ENCODE measurements at regions not wholly inside any gene's neighbourhood (a gene's known extent, or its start where the extent isn't known, plus 50 kb on each side); places are given as distances from the start of the nearest gene placed in this dataset.
"Not testable (repeated sequence)": the region's sequence is repeated elsewhere in the genome, so short reads cannot be mapped to it uniquely, and the experiment has no call there.

DNA sequence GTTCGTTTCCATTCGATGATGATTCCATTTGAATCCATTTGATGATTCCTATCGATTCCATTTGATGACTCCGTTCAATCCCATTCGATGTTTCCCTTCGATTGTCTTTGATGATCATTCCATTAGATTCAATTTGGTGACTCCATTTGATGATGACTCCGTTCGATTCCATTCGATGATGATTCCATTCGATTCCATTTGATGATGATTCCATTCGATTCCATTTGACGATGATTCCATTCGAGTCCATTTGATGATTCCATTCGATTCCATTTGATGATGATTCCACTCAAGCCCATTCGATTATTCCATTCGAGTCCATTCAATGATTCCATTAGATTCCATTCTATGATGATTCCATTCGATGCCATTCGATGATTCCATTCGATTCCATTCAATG, 2730.6 kb downstream of the RPIA start:
- not testable (repeated sequence) for H3K4me3 ChIP-seq; H3K4me1 ChIP-seq (replicated peaks); H3K9me3 ChIP-seq (replicated peaks); H3K27me3 ChIP-seq (replicated peaks); H3K36me3 ChIP-seq; H3K27ac ChIP-seq; DNase-seq (ENCODE audit: low read depth in 1 of 2, low spot score in 2 of 2)

DNA sequence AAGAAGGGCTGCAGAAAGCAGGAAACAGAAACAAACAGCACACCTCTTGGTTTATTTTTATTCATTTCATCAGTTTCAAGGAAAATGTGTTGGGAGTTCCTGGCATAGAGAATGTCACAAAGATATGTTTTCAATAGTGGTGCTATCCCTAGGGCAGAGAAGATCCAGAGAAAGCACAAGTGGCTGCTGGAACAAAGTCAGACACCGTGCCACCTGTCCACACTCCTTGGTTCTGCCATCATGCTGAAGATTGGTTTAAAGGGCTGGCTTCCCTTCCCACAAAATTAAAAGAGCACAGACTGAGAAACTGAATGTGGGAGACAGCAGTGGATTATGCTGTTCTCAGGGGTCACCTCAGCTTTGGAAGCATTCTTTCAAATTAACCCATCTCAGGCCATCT, 2735.7 kb downstream of the RPIA start:
- H3K4me3 ChIP-seq; H3K36me3 ChIP-seq; DNase-seq (ENCODE audit: low read depth in 1 of 2, low spot score in 2 of 2); H3K4me1 ChIP-seq (replicated peaks); H3K9me3 ChIP-seq (replicated peaks); H3K27ac ChIP-seq; H3K27me3 ChIP-seq (replicated peaks): not testable (repeated sequence)

DNA sequence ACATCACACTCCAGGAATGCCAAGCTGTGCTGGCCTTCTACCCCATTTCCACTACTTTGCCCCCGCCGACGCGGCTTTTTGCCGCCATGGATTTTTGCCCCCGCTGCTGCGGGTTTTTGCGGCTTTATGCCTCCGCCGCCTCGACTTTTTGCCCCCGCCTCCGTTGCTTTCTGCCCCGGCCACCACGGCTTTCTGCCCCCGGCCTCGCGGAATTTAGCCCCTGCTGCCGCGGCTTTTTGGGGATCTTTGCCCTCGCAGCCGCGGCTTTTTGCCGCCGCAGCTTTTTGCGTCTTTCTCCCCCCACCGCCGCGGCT, 2750.4 kb downstream of the RPIA start:
- not testable (repeated sequence) for H3K4me3 ChIP-seq; H3K36me3 ChIP-seq; H3K27ac ChIP-seq; H3K9me3 ChIP-seq (replicated peaks); H3K4me1 ChIP-seq (replicated peaks); DNase-seq (ENCODE audit: low read depth in 1 of 2, low spot score in 2 of 2)
- H3K27me3 ChIP-seq (replicated peaks), result peaks cover 11% of the 10 kb centered on the region

DNA sequence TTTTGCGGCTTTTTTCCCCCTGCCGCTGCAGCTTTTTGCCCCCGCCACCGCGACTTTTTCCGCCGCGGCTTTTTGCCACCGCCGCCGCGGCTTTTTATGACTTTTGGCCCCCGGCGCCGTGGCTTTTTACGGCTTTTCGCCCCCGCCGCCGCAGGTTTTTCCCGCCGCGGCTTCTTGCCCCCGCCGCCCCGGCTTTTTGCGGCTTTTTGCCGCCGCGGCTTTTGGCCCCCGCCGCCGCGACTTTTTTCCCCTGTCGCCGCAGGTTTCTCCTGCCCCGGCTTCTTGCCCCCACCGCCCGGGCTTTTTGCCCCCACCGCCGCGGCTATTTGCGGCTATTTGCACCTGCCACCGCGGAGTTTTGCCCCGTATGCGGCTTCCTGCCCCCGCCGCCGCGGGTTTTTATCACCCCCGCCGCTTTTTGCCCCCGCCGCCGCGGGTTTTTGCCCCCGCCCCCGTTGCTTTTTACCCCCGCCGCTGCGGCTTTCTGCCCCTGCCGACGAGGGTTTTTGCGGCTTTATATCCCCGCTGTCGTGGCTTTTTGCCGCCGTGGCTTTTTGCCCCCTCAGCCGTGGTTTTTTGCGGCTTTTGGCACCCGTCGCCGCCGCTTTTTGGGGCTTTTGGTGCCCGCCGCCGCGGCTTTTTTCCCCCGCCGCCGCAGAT, 2750.9 kb downstream of the RPIA start:
- Histone ChIP-seq H3K27me3 (replicated peaks) (peaks cover 11% of the 10 kb centered on the region), H3K9me3 (replicated peaks) (no peaks in the 10 kb centered on the region), H3K4me3 (no peak overlapping the region), H3K27ac (no peak overlapping the region), H3K4me1 (replicated peaks) (peaks cover 5% of the 10 kb centered on the region; the same call in 1 of the 2 replicates), H3K36me3 (no peaks in the 10 kb centered on the region)
- DNase-seq (ENCODE audit: low read depth in 1 of 2, low spot score in 2 of 2), result no peak

DNA sequence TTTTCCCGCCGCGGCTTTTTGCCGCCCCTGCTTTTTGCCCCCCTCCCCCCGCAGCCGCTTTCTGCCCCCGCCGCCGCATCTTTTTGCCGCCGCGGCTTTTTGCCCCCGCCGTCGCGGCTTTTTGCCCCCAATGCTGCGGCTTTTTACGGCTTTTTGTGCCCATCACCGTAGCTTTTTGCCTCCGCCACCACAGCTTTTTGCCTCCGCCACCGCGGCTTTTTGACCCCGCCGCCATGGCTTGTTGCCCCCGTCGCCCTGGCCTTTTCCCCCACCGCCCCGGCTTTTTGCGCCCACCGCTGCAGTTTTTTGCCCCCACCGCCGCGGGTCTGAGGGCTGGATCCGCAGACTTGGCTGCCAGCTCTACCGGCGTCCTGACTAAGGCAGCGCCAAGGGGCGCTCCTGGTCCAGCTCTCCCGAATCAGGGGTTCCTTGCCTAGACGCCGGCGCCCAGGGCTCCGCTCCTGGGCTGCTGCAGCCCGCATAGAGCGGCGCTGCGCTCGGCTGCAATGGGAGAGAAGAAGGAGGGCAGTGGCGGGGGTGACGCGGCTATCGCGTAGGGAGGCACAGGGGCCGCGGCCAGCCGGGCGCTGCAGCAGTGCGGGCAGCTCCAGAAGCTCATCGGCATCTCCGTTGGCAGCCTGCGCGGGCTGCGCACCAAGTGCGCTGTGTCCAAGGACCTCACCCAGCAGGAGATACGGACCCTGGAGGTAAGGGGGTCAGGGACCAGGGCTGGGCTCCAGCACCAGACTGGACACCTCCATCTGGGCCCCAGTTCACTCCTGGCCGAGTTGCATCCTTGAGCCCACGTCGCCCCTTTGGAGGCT, 2751.6 kb downstream of the RPIA start:
- H3K4me3 ChIP-seq; H3K27ac ChIP-seq; H3K4me1 ChIP-seq (replicated peaks); DNase-seq (ENCODE audit: low read depth in 1 of 2, low spot score in 2 of 2); H3K36me3 ChIP-seq; H3K9me3 ChIP-seq (replicated peaks): not testable (repeated sequence)
- H3K27me3 ChIP-seq (replicated peaks), result peaks cover 11% of the 10 kb centered on the region

DNA sequence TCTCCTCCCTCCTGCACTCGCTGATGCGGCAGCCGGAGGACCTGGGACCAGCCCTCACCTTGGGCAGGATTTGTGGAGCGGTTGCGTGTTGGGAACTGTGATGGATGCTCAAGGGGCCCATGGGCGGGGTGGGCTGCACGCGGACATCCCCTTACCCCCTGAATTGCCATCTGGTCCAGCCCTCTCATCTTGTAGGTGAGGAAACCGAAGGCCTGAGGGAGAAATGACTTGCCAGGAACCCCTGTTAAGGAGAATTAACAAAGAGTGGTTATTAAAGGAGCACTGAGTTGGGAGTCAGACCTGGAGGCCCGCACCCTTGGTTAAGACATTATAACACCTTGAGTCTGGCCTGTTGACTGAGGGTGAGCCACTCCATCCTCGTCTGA, 2752.2 kb downstream of the RPIA start:
- not testable (repeated sequence) for H3K9me3 ChIP-seq (replicated peaks); H3K36me3 ChIP-seq; H3K27ac ChIP-seq; H3K4me3 ChIP-seq; H3K4me1 ChIP-seq (replicated peaks); DNase-seq (ENCODE audit: low read depth in 1 of 2, low spot score in 2 of 2)
- peaks cover 11% of the 10 kb centered on the region for H3K27me3 ChIP-seq (replicated peaks)

DNA sequence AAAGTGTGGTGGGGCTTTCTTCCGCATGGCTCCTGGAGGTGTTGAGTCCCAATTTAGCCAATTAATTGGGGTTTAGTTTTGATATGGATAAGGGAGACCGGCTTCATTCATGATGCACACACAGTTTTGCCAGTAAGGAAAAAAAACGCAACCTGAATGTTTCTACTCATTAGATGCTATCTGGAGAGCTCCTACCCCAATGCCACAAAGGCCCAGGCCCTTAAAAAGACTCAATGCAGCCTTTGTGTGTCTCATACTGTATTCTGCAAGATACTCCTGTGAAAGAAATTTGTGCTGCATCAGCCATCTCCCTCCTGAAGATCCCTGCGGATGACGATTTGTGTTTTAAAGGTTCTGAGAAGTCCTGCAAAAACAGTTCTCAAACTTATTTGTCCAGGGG, 2754.2 kb downstream of the RPIA start:
- peaks cover 11% of the 10 kb centered on the region for H3K27me3 ChIP-seq (replicated peaks)
- not testable (repeated sequence) for H3K9me3 ChIP-seq (replicated peaks); DNase-seq (ENCODE audit: low read depth in 1 of 2, low spot score in 2 of 2); H3K36me3 ChIP-seq; H3K27ac ChIP-seq; H3K4me3 ChIP-seq; H3K4me1 ChIP-seq (replicated peaks)

DNA sequence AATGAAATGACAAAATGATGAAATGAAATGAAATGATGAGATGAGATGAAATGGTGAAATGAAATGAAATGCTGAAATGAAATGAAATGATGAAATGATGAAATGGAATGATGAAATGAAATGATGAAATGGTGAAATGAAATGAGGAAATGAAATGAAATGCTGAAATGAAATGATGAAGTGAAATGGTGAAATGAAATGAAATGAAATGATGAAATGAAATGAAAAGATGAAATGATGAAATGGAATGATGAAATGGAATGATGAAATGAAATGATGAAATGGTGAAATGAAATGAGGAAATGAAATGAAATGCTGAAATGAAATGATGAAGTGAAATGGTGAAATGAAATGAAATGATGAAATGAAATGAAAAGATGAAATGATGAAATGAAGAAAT, 2755.0 kb downstream of the RPIA start:
- not testable (repeated sequence) for H3K27ac ChIP-seq; H3K4me3 ChIP-seq; H3K36me3 ChIP-seq; DNase-seq (ENCODE audit: low read depth in 1 of 2, low spot score in 2 of 2); H3K4me1 ChIP-seq (replicated peaks); H3K9me3 ChIP-seq (replicated peaks)
- peaks cover 11% of the 10 kb centered on the region for H3K27me3 ChIP-seq (replicated peaks)

DNA sequence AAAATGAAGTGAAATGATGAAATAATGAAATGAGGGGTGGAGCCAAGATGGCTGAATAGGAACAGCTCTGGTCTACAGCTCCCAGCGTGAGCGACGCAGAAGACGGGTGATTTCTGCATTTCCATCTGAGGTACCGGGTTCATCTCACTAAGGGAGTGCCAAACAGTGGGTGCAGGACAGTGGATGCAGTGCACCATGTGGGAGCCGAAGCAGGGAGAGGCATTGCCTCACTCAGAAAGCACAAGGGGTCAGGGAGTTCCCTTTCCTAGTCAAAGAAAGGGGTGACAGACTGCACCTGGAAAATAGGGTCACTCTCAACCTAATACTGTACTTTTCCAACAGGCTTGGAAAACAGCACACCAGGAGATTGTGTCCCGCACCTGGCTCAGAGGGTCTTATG, 2755.4 kb downstream of the RPIA start:
- not testable (repeated sequence) for H3K36me3 ChIP-seq; DNase-seq (ENCODE audit: low read depth in 1 of 2, low spot score in 2 of 2); H3K4me1 ChIP-seq (replicated peaks); H3K27ac ChIP-seq; H3K4me3 ChIP-seq; H3K9me3 ChIP-seq (replicated peaks)
- peaks cover 11% of the 10 kb centered on the region for H3K27me3 ChIP-seq (replicated peaks)

DNA sequence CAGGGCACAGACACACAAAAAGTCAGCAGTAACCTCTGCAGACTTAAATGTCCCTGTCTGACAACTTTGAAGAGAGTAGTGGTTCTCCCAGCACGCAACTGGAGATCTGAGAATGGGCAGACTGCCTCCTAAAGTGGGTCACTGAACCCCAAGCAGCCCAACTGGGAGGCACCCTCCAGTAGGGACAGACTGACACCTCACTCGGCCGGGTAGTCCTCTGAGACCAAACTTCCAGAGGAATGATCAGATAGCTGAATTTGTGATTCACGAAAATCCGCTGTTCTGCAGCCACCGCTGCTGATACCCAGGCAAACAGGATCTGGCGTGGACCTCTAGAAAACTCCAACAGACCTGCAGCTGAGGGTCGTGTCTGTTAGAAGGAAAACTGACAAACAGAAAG, 2756.0 kb downstream of the RPIA start:
- H3K4me1 ChIP-seq (replicated peaks); H3K27me3 ChIP-seq (replicated peaks); H3K36me3 ChIP-seq; H3K9me3 ChIP-seq (replicated peaks); H3K4me3 ChIP-seq; H3K27ac ChIP-seq; DNase-seq (ENCODE audit: low read depth in 1 of 2, low spot score in 2 of 2): not testable (repeated sequence)

DNA sequence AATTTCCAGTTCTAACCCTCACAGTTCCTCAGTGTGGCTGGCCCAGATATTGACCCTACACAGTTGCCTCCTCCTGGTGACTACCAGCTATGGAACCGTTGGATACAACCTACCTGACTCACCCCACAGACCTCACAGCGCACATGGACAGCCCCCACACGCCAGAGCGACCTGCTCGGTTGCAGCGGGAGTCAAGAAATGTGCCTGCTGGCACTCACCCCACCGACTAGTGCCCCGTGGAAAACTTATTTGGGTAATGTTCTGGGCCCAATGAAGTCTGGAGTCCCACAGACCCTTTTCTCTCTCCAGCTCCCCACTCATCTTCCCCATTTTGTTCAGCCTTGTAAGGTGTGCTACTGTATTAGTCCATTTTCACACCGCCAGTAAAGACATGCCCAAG, 2770.8 kb downstream of the RPIA start:
- H3K9me3 ChIP-seq (replicated peaks); H3K27ac ChIP-seq; H3K27me3 ChIP-seq (replicated peaks); DNase-seq (ENCODE audit: low read depth in 1 of 2, low spot score in 2 of 2); H3K36me3 ChIP-seq; H3K4me1 ChIP-seq (replicated peaks); H3K4me3 ChIP-seq: not testable (repeated sequence)

DNA sequence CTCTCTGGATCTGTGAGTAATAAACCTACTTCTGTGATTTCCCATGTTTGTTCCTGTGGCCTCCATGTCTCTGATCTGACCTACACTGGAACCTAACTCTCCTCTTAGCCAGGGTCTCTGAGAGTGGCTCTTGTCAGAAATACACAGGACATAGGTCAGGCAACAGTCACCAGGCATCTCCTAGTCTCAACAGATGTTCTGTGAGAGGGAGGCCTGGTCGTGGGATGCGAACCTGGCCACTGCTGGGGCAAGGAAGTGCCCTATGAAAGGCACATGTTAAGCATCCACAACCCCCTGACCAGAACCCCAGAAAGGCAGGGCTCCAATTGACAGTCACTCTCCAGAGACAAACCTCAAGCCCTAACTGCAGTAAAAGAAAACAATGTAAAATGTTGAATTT, 2771.5 kb downstream of the RPIA start:
- not testable (repeated sequence) for H3K9me3 ChIP-seq (replicated peaks); H3K4me3 ChIP-seq; H3K36me3 ChIP-seq; DNase-seq (ENCODE audit: low read depth in 1 of 2, low spot score in 2 of 2); H3K4me1 ChIP-seq (replicated peaks); H3K27ac ChIP-seq; H3K27me3 ChIP-seq (replicated peaks)

DNA sequence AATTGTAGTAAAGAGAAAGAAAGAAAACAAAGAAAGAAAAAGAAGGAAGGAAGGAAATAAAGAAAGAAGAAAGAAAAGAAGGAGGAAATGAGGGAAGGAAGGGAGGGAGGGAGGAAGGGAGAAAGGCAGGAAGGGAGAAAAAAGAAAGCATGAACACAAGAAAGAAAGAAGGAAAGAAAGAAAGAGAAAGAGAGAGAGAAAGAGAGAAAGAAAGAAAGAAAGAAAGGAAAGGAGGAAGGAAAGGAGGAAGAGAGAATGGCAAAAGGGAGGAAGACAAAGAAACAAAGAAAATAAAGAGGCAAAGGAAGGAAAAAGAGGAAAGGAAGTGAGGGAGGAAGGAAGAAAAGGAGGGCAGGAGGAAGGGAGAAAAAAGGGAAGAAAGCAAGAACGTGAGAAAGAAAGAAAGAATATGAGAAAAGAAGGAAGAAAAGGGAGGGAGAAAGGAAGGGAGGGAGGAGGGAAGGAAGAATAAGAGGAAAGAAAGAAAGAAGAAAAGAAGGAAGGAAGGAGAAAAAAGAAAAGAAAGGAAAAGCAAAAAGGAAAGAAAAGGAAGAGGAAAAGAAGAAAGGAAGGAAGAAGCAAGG, 2775.4 kb downstream of the RPIA start:
- DNase-seq (ENCODE audit: low read depth in 1 of 2, low spot score in 2 of 2); H3K27me3 ChIP-seq (replicated peaks): not testable (repeated sequence)

DNA sequence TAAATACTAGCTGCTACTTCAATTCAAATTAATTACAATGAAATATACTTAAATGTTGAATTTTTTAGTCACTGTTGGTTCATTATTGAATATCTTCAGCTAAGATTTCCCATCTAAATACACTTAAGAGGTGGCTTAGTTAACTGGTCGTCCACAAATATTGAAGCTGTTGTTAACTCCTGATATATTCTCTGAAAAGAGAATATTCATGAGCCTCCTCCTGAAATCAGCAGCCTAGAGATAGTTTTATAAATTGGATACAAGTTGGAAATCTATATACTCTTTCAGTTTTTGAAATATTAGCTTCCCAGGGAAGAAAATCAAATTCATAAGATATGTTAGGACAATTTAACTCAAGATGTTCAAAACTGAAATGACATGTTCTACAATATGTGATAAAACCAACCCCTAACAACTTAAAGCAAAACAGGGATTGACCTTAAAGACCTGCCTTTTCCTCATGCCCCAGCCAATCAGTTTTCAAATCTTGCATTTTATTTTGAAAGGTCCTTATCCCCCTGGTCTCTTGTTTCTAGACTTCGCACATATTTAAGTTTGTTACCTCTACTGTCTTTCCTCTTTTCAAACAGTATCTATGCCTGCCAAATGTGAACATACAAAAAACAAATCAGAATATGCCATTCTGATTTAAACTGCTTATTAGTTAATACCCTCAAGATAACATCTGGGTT, 2784.9 kb downstream of the RPIA start:
- H3K4me1 ChIP-seq (replicated peaks); H3K4me3 ChIP-seq; DNase-seq (ENCODE audit: low read depth in 1 of 2, low spot score in 2 of 2); H3K27ac ChIP-seq; H3K27me3 ChIP-seq (replicated peaks); H3K9me3 ChIP-seq (replicated peaks); H3K36me3 ChIP-seq: not testable (repeated sequence)

More for the DNA sequence above, 2775.4 kb downstream of the RPIA start:
- not testable (repeated sequence) for H3K27ac ChIP-seq; H3K36me3 ChIP-seq; H3K4me3 ChIP-seq; H3K9me3 ChIP-seq (replicated peaks); H3K4me1 ChIP-seq (replicated peaks)

Data from SJSA1 (cell line).